Esophagus muscularis mucosa (tissue), 3 donors: ENCODE measurements at regions not wholly inside any gene's neighbourhood (a gene's known extent, or its start where the extent isn't known, plus 50 kb on each side); places are given as distances from the start of the nearest gene placed in this dataset.

Experiments used
- POLR2A ChIP-seq: fragments of 450-650 bp; IDR thresholded peaks from one replicate; pipeline ENCODE4 v1.6.1; 2017; ENCODE audit warnings: antibody characterized with exemption, moderate library complexity, mild to moderate bottlenecking, low read depth
- POLR2AphosphoS5 ChIP-seq, 2 donors: sonication (generic); formaldehyde crosslinking; IDR thresholded peaks; one replicate each; pipeline ENCODE4 v1.6.1; 2017; ENCODE audit warnings: antibody characterized with exemption in 2 of 2
- TF ChIP-seq, protein P1 (sequence below), 3 experiments: fragments of 200-600 bp in 2 of 3; fragments of 450-650 bp in 1 of 3; sonication (generic) in 2 of 3; IDR thresholded peaks; one replicate each; pipeline ENCODE4 v1.5.1; 2017 to 2019; ENCODE audit warnings: antibody characterized with exemption in 3 of 3, mild to moderate bottlenecking in 2 of 3, moderate library complexity in 1 of 3

DNA sequence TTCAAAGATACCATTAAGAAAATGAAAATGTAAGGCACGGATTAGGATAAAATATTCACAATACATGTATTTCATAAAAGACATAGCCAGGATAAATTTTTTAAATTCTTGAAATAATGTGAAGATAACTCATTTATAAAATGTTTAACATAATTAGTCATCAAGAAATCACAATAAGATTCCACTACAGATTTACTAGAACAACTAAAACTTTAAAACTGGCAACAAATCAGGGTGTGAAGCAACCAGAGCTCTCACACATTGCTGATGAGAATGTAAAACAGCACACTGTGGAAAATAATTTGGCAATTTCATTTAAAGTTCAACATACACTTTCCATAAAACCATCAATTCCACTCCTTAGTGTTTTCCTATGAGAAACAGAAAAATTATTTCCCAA is 89.6 kb upstream of the UBE2E3 start:
- TF ChIP-seq, protein P1, sequence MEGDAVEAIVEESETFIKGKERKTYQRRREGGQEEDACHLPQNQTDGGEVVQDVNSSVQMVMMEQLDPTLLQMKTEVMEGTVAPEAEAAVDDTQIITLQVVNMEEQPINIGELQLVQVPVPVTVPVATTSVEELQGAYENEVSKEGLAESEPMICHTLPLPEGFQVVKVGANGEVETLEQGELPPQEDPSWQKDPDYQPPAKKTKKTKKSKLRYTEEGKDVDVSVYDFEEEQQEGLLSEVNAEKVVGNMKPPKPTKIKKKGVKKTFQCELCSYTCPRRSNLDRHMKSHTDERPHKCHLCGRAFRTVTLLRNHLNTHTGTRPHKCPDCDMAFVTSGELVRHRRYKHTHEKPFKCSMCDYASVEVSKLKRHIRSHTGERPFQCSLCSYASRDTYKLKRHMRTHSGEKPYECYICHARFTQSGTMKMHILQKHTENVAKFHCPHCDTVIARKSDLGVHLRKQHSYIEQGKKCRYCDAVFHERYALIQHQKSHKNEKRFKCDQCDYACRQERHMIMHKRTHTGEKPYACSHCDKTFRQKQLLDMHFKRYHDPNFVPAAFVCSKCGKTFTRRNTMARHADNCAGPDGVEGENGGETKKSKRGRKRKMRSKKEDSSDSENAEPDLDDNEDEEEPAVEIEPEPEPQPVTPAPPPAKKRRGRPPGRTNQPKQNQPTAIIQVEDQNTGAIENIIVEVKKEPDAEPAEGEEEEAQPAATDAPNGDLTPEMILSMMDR (IDR thresholded peaks at IDR 0.05), result no peak
- TF ChIP-seq POLR2A, result no peak
- no peak for TF ChIP-seq POLR2AphosphoS5 (IDR thresholded peaks at IDR 0.05)
